Medulla oblongata (tissue), 1 donor: ENCODE measurements at regions not wholly inside any gene's neighbourhood (a gene's known extent, or its start where the extent isn't known, plus 50 kb on each side); places are given as distances from the start of the nearest gene placed in this dataset.

Source experiments
- DNase-seq: peaks from one replicate; pipeline ENCODE4 v3.0.0-alpha.2; 2015; ENCODE audit errors: extremely low spot score

DNA sequence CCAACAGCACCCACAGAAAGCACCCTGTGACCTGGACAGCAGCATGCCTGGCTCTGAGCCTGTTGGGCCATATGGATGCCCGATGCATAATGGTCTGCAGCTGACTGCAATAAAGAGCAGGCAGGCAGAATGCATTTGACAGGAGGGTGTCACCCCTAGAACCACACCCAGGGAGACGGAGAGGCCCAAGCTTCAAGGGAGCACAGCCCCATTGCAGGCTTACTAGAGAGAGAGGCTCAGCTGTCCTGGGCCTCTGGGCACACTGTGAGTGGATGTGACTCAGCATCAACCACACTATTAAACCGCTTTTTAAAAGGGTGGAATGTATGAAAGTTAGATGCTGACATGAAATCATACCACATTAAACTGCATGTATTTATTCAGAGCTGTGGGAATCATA is 365.3 kb downstream of the CTTN start:
- DNase-seq = no peak

DNA sequence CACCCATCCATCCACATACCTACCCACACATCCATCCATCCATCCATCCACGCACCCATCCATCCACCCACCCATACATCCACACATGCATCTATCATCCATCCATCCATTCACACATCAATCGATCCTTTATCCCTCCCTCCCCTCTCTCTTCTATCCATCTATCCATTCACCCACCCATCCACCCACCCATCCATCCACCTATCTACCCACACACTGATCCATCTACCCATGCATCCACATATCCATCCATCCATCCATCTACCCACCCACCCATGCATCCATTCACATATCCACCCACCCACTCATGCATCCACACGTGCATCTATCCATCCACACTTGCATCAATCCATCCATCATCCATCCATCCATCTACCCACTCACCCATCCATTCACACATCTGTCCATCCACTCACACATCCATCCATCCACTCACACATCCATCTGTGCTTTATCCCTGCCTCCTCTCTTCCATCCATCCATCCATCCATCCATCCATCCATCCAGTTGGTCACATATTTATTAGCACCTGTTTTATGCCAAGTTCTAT is 366.1 kb downstream of the CTTN start:
- DNase-seq = no peak

DNA sequence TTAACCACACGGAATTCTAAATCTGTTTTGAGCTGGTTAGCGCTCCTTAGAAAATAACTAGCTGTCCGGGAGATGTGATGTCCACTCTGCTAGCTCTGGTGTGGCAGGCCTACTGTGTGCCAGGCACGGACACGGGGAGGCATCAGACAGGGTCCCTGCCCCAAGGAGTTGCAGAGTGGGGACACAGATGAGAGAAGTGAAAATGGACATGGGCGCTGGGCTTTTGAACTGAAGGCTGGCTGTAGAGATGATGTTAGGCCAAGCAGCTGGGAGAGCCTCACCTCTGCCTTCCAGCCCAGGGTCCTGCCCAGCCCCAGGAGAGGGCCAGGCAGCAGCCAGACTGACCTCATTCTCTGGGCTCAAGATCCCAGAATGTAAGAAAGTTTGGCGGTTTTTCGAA is 368.6 kb downstream of the CTTN start:
- DNase-seq = no peak

DNA sequence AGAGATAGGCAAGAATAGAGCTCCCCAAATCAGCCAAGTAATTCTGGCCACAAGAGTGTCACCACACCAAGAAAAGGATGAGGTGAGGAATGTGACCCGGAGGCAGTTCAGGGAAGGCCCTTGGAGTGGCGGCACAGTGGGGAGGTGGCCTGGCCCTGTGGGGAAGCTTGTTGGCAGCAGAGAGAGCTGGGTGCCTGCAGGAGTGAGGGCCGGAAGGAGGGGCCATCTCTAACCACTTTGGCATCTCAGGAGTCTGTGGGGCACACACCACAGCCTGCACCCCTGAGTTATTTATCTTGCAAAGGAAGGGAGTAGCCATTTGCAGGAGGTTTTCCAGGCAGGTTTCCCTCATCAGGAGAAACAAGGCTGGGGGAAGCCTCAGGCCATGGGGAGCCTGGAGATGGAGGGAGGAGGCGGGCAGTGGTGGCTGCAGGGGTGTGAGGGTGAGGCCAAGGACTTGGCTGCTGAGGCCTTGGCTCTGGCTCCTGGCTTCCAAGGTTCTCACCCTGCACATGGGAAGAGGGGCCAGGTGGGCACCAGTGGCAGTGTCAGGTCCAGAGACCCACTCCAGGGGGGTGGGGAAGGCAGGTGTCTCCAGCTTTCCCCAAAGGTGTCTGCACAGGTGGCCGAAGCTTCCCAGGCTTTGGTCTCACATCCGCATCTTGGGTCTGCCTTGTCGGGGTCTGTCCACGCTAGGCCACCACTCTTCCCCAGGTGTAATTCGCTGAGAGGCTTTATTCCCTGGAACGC is 370.2 kb downstream of the CTTN start:
- no peak for DNase-seq

DNA sequence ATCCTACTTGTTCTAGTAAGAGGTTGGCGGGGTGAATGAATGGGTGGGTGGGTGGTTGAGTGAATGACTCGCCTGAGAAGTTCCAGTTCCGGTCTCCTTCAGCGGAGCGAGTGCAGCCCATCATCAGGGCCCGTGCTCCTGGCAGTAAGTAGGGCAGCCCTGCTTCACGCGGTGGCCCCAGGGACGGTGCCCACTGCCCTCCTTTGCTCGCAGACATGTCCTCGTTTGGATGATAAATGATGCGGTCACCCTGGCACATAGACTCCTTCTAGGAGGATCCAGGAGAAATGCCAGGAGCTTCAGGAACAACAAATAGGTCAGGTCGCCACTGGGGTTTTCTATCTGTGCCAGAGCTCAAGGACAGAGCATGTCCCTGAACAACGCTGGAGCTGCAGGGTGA is 370.8 kb downstream of the CTTN start:
- DNase-seq = no peak

DNA sequence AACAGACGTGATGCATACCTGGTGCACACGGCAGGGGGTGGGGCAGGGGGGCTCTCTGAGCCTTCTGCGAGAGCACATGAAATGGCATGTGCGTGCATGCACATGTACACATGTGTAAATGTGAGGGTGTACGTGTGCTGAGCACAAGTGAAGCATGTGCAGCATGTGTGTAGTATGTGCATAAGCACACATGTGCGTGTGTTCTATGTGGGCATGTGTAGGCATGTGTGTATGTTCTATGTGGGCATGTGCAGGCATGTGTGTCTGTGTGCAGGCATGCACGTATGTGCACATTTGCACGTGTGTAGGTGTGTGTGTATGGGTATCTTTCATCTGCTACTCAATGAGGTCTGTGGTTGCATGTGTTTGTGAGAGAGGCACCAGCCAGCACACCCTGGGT is 371.2 kb downstream of the CTTN start:
- DNase-seq = no peak

DNA sequence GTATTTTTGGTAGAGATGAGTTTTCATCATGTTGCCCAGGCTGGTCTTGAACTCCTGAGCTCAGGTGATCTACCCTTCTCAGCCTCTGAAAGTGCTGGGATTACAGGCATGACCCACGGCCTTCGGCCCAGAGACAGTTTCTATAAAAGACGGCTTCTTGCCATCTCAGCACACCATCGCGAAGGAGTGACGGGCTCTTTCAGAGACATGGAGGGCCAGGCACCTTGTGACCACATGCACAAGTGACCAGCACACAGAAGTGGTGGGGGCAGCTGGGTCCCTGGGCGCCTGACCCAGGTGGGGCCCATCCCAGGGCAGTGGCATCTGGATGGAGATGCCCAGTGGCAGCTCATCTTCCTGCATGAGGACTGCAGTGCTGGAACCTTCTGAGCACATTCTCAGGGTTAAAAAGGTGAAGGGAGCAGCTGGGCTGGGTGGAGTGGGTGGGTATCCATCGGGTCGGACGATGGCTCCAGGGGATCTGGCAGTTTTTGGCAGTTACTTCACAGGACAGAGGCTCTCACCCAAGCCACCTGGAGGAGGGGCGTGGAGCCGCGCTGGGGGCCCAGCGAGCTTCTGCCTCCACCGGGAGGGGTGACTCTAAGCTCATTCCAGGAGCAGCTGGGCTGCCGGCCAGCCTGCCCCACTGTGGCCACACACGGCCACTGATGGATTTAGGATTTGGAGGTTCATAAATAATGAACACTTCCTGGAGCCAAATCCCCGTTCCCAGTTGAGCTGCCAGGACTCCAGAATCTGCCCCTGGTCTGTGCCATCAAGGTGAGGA is 373.0 kb downstream of the CTTN start:
- DNase-seq = no peak

DNA sequence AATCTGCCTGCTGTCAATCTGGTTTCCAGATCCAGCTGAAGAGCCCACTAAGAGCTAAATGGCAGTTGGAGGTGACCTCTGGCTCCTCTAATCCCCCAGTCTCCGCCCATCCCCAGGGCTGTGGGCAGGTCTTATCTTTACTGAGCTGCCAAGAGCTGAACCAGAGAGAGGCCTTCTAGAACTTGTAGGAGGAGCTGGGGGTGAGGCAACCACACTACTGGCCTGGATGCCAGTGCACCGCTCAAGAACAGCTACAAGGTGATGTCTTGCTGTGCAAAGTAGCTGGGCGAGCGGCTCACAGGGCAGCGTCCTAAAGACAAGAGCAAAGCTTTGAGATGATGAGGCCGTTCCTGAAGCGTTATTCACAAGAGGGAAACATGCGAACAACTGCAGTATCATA is 374.6 kb downstream of the CTTN start:
- no peak for DNase-seq

DNA sequence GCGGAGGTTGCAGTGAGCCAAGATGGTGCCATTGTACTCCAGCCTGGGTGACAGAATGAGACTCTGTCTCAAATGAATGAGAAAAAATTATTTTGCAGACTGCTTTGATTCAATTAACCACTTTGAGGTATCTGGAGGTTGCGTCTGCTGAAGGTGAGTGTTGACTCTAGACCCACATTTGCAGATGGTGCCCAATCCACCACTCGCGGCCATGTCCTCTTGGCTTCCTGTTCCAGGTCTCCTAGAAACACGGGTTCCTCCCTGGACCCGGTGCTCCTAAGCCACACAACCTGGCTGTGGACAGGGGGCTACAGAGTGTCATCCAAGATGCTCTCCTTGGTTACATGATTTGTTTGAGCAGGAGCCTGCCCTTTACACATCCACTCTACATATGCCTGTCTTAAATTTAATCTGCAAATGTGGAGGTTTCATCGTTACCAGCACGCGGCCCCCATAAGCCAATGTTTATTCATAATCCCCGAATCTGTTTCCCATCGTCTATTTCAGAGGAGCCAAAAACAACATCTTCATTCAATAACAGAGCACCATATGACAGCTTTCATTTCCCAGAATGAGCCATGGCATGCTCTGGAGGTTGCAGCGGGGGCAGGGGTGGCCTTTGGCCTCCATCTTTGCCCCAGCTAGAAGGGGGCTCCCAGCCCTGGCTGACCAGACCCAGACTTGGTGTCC is 377.2 kb downstream of the CTTN start:
- no peak for DNase-seq

DNA sequence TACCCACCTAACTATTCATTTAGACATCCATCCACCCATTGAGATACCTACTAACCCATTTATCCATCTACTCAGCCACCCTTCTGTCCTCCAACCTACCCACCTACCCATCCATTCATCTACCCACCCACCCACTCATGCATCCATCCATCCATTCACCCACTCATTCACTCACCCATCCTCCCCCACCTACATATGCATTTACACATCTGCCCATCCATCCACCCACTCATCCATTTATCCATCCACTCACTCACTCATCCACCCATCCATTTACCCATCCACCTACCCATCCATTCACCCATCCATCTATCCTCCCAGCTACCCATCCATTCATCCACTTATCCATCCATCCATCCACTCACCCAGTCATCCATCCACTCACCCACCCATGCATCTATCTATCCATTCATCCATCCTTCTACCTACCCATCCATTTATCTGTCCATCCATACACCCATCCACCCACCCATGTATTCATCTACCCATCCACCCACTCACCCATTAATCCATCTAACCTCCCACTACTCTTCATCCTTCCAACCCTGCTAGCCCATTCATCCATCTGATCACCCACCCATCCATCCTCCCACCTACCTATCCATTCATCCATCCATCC is 378.7 kb downstream of the CTTN start:
- DNase-seq = no peak

DNA sequence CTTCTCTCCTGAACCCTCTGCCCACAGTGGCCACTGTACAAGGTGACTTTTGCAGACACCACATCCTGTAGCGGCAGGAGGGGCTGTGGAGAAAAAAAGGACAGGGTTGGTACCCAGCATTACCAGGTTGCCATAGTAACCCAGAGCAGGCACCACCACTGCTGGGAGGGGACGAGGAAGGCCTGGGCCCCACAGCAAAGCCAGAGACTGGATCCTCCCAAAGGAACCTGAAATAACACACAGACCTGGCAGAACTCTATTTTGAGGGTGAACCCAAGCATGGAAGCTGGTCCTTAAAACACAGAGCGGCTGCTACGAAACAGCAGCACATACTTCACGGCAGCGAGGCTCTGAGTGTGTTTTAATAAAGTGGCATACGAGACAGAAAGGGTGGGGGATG is 380.6 kb downstream of the CTTN start:
- DNase-seq = no peak

DNA sequence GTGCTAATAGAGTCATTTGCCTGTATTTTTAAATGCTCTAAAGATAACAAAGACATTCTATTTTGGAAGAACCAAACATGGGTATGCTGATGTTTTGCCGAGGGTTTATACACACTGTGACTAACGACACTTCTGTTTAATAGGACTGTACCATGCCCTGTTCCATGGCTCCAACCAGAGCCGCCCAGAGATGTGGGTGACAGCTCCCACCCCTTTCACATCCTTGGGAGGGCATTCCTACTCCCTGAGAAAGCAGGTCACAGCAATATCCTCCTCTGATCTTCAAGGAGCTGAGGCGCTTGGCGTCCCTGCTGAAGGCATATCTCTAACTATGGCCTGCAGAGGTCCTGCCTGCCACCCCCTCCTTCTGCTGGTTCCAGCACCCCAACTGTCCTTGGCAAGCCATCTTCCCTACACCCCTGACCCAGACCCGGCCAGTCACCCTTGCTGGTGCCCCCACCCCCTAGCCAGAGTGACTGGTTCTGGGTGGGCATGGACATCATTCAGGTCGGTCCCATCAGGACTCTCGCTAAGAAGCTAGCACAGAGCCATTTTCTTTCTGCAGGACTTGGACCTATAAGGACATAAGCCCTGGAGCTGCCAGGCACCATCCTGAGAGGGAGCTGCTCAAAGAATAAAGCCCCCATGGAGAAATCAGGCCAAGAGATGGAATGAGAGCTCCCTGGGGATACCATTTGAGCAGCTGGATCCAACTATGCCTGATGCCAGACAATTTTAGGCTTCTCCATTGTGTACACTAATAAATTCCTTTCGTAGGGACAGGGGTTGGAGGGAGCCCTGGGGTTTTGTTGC is 381.3 kb downstream of the CTTN start:
- no peak for DNase-seq

DNA sequence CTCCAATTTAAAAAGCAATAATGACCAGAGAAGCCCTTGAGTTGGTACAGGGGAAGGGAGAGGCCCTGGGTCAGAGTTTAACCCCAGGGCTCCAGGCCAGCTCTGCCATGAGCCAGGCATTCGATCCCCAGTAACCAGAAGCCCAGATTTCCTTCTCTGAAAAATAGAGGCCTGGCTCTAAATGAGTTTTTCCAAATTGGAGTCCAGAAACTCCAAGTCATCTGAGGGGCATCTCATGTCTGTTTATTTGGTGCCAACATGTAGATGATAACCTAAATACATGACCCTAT is 381.9 kb downstream of the CTTN start:
- DNase-seq = no peak

DNA sequence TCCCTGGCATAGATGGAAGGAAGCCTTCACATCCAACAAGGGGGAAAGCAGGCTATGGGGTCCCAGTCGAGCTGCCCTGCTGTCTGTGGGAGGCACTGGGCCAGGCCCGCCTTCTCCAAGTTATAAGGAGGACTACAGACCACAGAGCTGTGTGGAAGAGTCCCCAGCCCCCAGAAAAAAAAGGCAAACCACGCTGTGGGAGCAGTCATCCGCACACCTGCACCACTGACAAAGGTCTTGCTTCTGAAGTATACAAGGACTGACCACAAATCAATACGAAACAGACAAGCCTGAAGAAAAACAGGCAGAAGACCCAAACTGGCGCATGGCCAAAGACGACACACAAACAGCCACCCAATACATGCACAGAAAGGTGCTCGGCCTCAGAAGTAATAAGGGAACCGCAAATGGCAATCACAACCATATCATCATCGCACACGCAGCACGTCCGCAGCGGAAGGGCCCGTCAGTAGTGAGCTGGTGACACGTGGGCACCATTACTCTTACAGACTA is 384.1 kb downstream of the CTTN start:
- DNase-seq = no peak

DNA sequence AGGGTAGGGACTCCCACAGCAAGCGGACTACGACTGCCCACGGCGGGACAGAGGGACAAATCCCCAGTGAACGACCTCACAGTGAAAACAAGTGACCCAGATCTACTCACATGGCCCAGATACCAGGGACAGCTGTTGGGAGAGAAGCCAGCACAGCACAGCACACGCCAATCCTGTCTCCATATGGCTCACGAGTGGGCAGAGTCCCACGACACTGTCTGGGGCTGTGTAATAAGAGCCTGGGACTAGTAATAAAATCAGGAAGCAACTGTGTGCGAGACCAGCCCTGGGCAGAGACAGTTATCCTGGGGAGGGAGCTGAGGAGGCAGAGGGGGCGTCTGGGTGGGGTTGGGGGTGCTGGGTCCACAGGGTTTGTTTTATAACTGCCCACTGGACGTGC is 385.0 kb downstream of the CTTN start:
- no peak for DNase-seq

DNA sequence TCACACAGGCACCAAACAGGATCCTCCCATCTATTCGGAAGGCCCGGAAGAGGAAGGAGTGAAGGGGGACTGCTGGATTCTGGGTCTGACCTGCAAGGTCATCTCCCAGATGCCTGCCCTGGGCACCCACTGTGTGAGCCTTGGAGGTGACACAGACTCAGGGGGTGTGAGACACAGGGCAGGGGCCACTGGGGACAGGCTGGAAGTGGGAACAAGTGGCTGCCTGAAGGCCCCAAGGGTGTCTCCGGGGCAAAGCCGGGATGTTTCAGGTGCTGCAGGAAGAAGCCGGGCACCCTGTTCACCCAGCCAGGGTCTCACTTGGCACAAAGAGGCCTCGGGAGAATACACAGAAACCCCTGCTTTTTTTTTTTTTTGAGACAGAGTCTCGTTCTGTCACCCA is 385.5 kb downstream of the CTTN start:
- DNase-seq = no peak

DNA sequence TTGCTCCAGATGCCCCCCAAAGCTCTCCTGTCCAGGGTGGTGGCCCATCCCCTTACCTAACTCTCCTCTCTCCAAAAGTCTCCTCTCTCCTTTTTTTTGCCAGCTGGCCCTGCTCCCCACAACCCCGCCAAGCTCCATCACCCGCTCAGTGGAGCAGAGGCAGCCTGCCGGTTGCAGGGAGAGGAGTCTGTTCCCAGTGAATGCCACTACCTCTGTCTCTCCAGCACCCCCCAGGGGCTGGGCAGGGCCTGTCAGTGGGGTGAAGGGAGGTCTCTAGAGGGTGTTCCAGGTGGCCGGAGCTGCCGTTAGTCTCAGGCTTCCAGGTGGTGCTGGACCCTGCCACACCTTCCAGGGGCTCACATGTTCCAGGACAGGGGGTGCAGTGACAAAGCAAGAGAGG is 387.0 kb downstream of the CTTN start:
- no peak for DNase-seq

DNA sequence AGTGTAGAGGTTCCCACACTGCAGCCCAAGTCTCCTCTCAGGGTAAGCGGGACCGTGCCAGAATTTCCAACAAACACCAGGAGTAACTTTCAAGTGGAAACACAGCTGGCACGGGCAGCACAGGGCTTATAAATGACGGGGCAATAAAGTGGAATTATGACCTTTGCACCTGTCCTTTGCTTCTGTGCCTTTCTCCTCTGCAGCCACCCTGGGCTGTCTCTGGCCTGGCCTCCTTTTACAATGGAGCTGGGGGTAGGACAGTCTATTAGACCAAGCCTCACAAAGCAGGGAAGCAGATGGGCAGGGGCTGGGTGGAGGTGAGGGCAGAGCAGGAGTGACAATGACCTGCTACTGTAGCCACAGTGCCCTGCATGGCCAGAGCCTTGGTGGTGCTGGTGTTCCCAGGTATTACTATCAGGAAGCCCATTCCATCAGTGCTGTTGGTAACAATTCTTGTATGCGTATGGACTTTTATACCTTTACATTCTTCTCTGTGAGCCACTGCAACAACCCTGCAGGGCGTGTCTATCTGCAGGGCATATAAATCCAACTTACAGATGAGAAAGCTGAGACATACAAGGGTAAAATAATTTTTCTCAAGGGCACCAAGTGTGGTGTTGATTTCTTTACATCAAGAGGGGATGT is 387.8 kb downstream of the CTTN start:
- DNase-seq = no peak

DNA sequence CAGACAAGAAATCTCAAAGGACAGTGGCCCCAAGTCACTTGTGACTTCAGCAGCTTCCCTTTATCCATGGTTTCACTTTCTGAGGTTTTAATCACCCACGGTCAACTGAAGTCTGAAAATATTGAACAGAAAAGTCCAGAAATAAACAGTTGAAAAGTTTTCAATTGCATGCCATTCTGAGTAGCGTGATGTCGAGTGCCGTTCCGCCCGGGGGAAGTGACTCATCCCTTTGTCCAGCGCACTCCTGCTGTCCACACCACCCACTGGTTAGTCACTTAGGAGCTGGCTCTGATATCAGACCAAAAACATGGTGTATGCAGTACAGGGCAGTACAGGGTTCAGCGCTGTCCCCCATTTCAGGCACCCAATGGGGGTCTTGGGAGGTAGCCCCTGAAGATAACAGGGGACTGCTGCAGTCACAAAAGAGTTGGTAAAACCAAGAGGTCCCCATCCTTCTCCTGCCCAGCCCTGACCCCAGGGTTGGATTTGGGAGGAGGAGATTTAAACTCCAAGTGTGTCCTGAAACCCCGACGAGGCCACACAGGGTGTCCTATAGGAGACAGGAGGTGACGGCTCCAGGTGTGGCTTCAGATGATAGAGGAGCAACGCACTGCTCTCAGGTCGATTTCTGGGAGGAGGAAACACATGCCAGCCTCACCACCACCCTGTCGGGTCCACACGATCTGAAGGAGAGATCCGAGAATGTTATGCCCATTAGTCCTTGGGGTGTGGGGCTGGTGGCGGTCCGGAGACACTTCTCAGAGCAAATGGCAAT is 390.1 kb downstream of the CTTN start:
- DNase-seq = no peak
